ENCODE measurements at regions not wholly inside any gene's neighbourhood (a gene's known extent, or its start where the extent isn't known, plus 50 kb on each side); places are given as distances from the start of the nearest gene placed in this dataset.

GRCh38 chr4:57291911-57292310 lies 181.7 kb upstream of the IGFBP7 start:
- in situ Hi-C loops (cut with HindIII; ENCODE audit: low pct_ligation_motif_present, low sequenced_read_pairs) = no loop called here
- Histone ChIP-seq H3K27ac (no peak overlapping the region), H3K4me3 (ENCODE audit: low read depth, low read length) (no peak overlapping the region), H3K36me3 (replicated peaks) (no peaks in the 10 kb centered on the region), H3K27me3 (replicated peaks) (no peaks in the 10 kb centered on the region)
- TF ChIP-seq CTCF (IDR thresholded peaks at IDR 0.05; ENCODE audit: low read depth, low read length, missing control alignments) = no peak
- DNase-seq = no peak

- H3K36me3 ChIP-seq (replicated peaks) = no peaks in the 10 kb centered on the region
- DNase-seq = no peak
- H3K4me3 ChIP-seq (ENCODE audit: low read depth, low read length) = no peak overlapping the region
- in situ Hi-C loops (cut with HindIII; ENCODE audit: low pct_ligation_motif_present, low sequenced_read_pairs) = no loop called here
- no peaks in the 10 kb centered on the region for H3K27me3 ChIP-seq (replicated peaks)
- TF ChIP-seq CTCF (IDR thresholded peaks at IDR 0.05; ENCODE audit: low read depth, low read length, missing control alignments) = no peak
- H3K27ac ChIP-seq = no peak overlapping the region
Observed at GRCh38 chr4:57287687-57288604, 177.8 kb upstream of the IGFBP7 start.

- in situ Hi-C loops (cut with HindIII; ENCODE audit: low pct_ligation_motif_present, low sequenced_read_pairs) = no loop called here
- no peak overlapping the region for H3K4me3 ChIP-seq (ENCODE audit: low read depth, low read length)
Observed at GRCh38 chr4:57282933-57283310, 172.7 kb upstream of the IGFBP7 start.

GRCh38 chr4:57280481-57280880 lies 170.3 kb upstream of the IGFBP7 start:
- no peak for TF ChIP-seq CTCF (IDR thresholded peaks at IDR 0.05; ENCODE audit: low read depth, low read length, missing control alignments)
- H3K27ac ChIP-seq = no peak overlapping the region
- no peaks in the 10 kb centered on the region for H3K27me3 ChIP-seq (replicated peaks)
- H3K4me3 ChIP-seq (ENCODE audit: low read depth, low read length) = no peak overlapping the region
- H3K36me3 ChIP-seq (replicated peaks) = no peaks in the 10 kb centered on the region
- in situ Hi-C loops (cut with HindIII; ENCODE audit: low pct_ligation_motif_present, low sequenced_read_pairs) = no loop called here
- no peak for DNase-seq

More at GRCh38 chr4:57282933-57283310, 172.7 kb upstream of the IGFBP7 start:
- Histone ChIP-seq H3K36me3 (replicated peaks) (no peaks in the 10 kb centered on the region), H3K27ac (no peak overlapping the region), H3K27me3 (replicated peaks) (no peaks in the 10 kb centered on the region)
- DNase-seq = no peak
- TF ChIP-seq CTCF (IDR thresholded peaks at IDR 0.05; ENCODE audit: low read depth, low read length, missing control alignments) = no peak

- no peak for TF ChIP-seq CTCF (IDR thresholded peaks at IDR 0.05; ENCODE audit: low read depth, low read length, missing control alignments)
- no peak overlapping the region for H3K4me3 ChIP-seq (ENCODE audit: low read depth, low read length)
- DNase-seq = no peak
- no peaks in the 10 kb centered on the region for H3K36me3 ChIP-seq (replicated peaks)
- no peak overlapping the region for H3K27ac ChIP-seq
- in situ Hi-C loops (cut with HindIII; ENCODE audit: low pct_ligation_motif_present, low sequenced_read_pairs) = no loop called here
- no peaks in the 10 kb centered on the region for H3K27me3 ChIP-seq (replicated peaks)
Observed at GRCh38 chr4:57278780-57279179, 168.6 kb upstream of the IGFBP7 start.

Measured in brain microvascular endothelial cell (primary cell).